ENCODE measurements at regions not wholly inside any gene's neighbourhood (a gene's known extent, or its start where the extent isn't known, plus 50 kb on each side); places are given as distances from the start of the nearest gene placed in this dataset.

- TF ChIP-seq TCF7L2 (IDR thresholded peaks at IDR 0.05; ENCODE audit: borderline replicate concordance, extremely low read depth, insufficient read depth, insufficient read length), result no peak
- no peak for TF ChIP-seq CBX3 (IDR thresholded peaks at IDR 0.05; ENCODE audit: low read depth)
- TF ChIP-seq ELF1 (IDR thresholded peaks at IDR 0.05; ENCODE audit: borderline replicate concordance, low read depth), result no peak
Observed at GRCh38 chr4:167930166-167930565, 162.2 kb upstream of the ANXA10 start (continued).

GRCh38 chr4:167934216-167934615 lies 158.1 kb upstream of the ANXA10 start:
- Histone ChIP-seq H4K20me1 (ENCODE audit: insufficient read depth) (no peaks in the 10 kb centered on the region), H3K27ac (ENCODE audit: low read depth, low read length) (no peak overlapping the region), H3K27me3 (ENCODE audit: insufficient read depth, low read length) (no peaks in the 10 kb centered on the region), H3K4me3 (replicated peaks in 1 of 2; ENCODE audit: low read depth in 1 of 2, low read length in 2 of 2) (no peak overlapping the region), H3K4me1 (ENCODE audit: control insufficient read depth in 1 of 2, insufficient read depth in 2 of 2, low read length in 2 of 2) (no peaks in the 10 kb centered on the region), H3K9ac (ENCODE audit: low read length) (no peak overlapping the region), H3K9me3 (ENCODE audit: control insufficient read depth in 1 of 2, insufficient read depth in 1 of 2, low read depth in 1 of 2, low read length in 2 of 2) (no peaks in the 10 kb centered on the region), H3K9me2 (ENCODE audit: insufficient read depth) (no peaks in the 10 kb centered on the region), H3K36me3 (ENCODE audit: control insufficient read depth in 1 of 2, insufficient read depth in 2 of 2, low read length in 2 of 2) (no peaks in the 10 kb centered on the region), H2AFZ (ENCODE audit: low read depth, low read length, poor library complexity, severe bottlenecking) (no peak overlapping the region), H3K79me2 (ENCODE audit: insufficient read depth, low read length) (no peaks in the 10 kb centered on the region), H3K4me2 (ENCODE audit: low read length) (no peak overlapping the region)
- intact Hi-C loops (cut with micrococcal nuclease), result no loop called here
- ChIA-PET CTCF (no interaction called here), POLR2A (no interaction called here), RAD21 (ENCODE audit: low non-redundant PET in 1 of 2, low total read pairs in 2 of 2, uncharacterized antibody in 2 of 2, unreplicated experiment in 2 of 2) (no interaction called here)
- no peak for TF ChIP-seq ELF1 (IDR thresholded peaks at IDR 0.05; ENCODE audit: borderline replicate concordance, low read depth)
- TF ChIP-seq RAD21 (IDR thresholded peaks at IDR 0.05; ENCODE audit: low read depth), result no peak
- TF ChIP-seq CBX3 (IDR thresholded peaks at IDR 0.05; ENCODE audit: low read depth), result no peak
- no TSS peak for BruUV-seq (replicated peaks)
- no peak for ATAC-seq
- no peak for DNase-seq (ENCODE audit: low read depth, low spot score)

- BruUV-seq (replicated peaks), result no TSS peak
- RAD21 ChIA-PET (ENCODE audit: low non-redundant PET in 1 of 2, low total read pairs in 2 of 2, uncharacterized antibody in 2 of 2, unreplicated experiment in 2 of 2), result no interaction called here
- H3K4me2 ChIP-seq (ENCODE audit: low read length), result no peak overlapping the region
- H3K4me1 ChIP-seq (ENCODE audit: control insufficient read depth in 1 of 2, insufficient read depth in 2 of 2, low read length in 2 of 2), result no peaks in the 10 kb centered on the region
- H3K27me3 ChIP-seq (ENCODE audit: insufficient read depth, low read length), result no peaks in the 10 kb centered on the region
- no peaks in the 10 kb centered on the region for H3K9me2 ChIP-seq (ENCODE audit: insufficient read depth)
- H4K20me1 ChIP-seq (ENCODE audit: insufficient read depth), result no peaks in the 10 kb centered on the region
- no peaks in the 10 kb centered on the region for H3K36me3 ChIP-seq (ENCODE audit: control insufficient read depth in 1 of 2, insufficient read depth in 2 of 2, low read length in 2 of 2)
- no peaks in the 10 kb centered on the region for H3K9me3 ChIP-seq (ENCODE audit: control insufficient read depth in 1 of 2, insufficient read depth in 1 of 2, low read depth in 1 of 2, low read length in 2 of 2)
- POLR2A ChIA-PET, result no interaction called here
- intact Hi-C loops (cut with micrococcal nuclease), result no loop called here
- no peaks in the 10 kb centered on the region for H3K79me2 ChIP-seq (ENCODE audit: insufficient read depth, low read length)
- CTCF ChIA-PET, result no interaction called here
- ATAC-seq, result no peak
- no peak overlapping the region for H3K27ac ChIP-seq (ENCODE audit: low read depth, low read length)
- TF ChIP-seq CBX3 (IDR thresholded peaks at IDR 0.05; ENCODE audit: low read depth), result no peak
- DNase-seq (ENCODE audit: low read depth, low spot score), result no peak
- no peak overlapping the region for H3K9ac ChIP-seq (ENCODE audit: low read length)
- H2AFZ ChIP-seq (ENCODE audit: low read depth, low read length, poor library complexity, severe bottlenecking), result no peak overlapping the region
- H3K4me3 ChIP-seq (replicated peaks in 1 of 2; ENCODE audit: low read depth in 1 of 2, low read length in 2 of 2), result no peak overlapping the region
Observed at GRCh38 chr4:167939863-167940616, 152.3 kb upstream of the ANXA10 start.

Data from HCT116 (cell line).